Vagina (tissue), 2 donors: ENCODE measurements at regions not wholly inside any gene's neighbourhood (a gene's known extent, or its start where the extent isn't known, plus 50 kb on each side); places are given as distances from the start of the nearest gene placed in this dataset.
A peak's percentile ranks its signal among the peaks of the same experiment; 100 is the strongest.

Source experiments
- DNase-seq, 2 donors: peaks; one replicate each; pipeline ENCODE4 v3.0.0-alpha.2; 2017; ENCODE audit errors: extremely low spot score in 2 of 2
- H3K27ac ChIP-seq: fragments of 200-600 bp; sonication (generic); one replicate; pipeline ENCODE4 v1.5.1; 2019
- H3K27me3 ChIP-seq: fragments of 200-600 bp; sonication (generic); one replicate; pipeline ENCODE4 v1.5.1; 2019
- H3K36me3 ChIP-seq, 2 donors: fragments of 200-600 bp; sonication (generic); one replicate each; pipeline ENCODE4 v1.5.1; 2017 to 2019
- H3K4me1 ChIP-seq: fragments of 200-600 bp; sonication (generic); one replicate; pipeline ENCODE4 v1.5.1; 2019
- H3K4me3 ChIP-seq, 2 donors: fragments of 200-600 bp; sonication (generic); 1 replicate in 1 of 2; 2 replicates in 1 of 2; pipeline ENCODE4 v1.5.1; 2016 to 2019
- H3K9me3 ChIP-seq: fragments of 200-600 bp; sonication (generic); one replicate; pipeline ENCODE4 v1.5.1; 2019
- CTCF ChIP-seq, 3 experiments: fragments of 450-650 bp in 2 of 3; fragments of 200-600 bp in 1 of 3; sonication (generic) in 1 of 3; IDR thresholded peaks; one replicate each; pipeline ENCODE4 v1.5.1; 2017 to 2019; ENCODE audit warnings: antibody characterized with exemption in 3 of 3, mild to moderate bottlenecking in 2 of 3, moderate library complexity in 2 of 3
- POLR2A ChIP-seq, 2 donors: fragments of 450-650 bp; IDR thresholded peaks; one replicate each; pipeline ENCODE4 v1.6.1; 2017; ENCODE audit warnings: antibody characterized with exemption in 2 of 2, mild to moderate bottlenecking in 2 of 2, moderate library complexity in 2 of 2
- POLR2AphosphoS5 ChIP-seq, 2 donors: sonication (generic); formaldehyde crosslinking; IDR thresholded peaks; one replicate each; pipeline ENCODE4 v1.9.0; 2017; ENCODE audit warnings: antibody characterized with exemption in 2 of 2, mild to moderate bottlenecking in 2 of 2, low read depth in 1 of 2; ENCODE audit not compliant: insufficient read depth in 1 of 2
- intact Hi-C: fragments of 100-400 bp; cut with DNase I; formaldehyde crosslinking; loops from one replicate; pipeline ENCODE4 v1.15.1; 2023

- Histone ChIP-seq H3K4me1 (peaks cover 33% of the 10 kb centered on the region), H3K4me3 (no peak overlapping the region), H3K27ac (no peak overlapping the region), H3K27me3 (no peaks in the 10 kb centered on the region), H3K36me3 (no peaks in the 10 kb centered on the region), H3K9me3 (no peaks in the 10 kb centered on the region)
- DNase-seq, result no peak
- TF ChIP-seq CTCF (IDR thresholded peaks at IDR 0.05) (no peak), POLR2A (IDR thresholded peaks at IDR 0.05) (no peak), POLR2AphosphoS5 (IDR thresholded peaks at IDR 0.05; ENCODE audit: insufficient read depth in 1 of 2, low read depth in 1 of 2) (no peak)
- intact Hi-C loops, result no loop called here
Observed at GRCh38 chr9:96023486-96023885, 148.0 kb downstream of the ERCC6L2 start.

GRCh38 chr9:96022445-96023051 is 147.1 kb downstream of the ERCC6L2 start:
- no peak for TF ChIP-seq CTCF (IDR thresholded peaks at IDR 0.05)
- no peak for TF ChIP-seq POLR2A (IDR thresholded peaks at IDR 0.05)
- TF ChIP-seq POLR2AphosphoS5 (IDR thresholded peaks at IDR 0.05; ENCODE audit: insufficient read depth in 1 of 2, low read depth in 1 of 2), result no peak
- Histone ChIP-seq H3K27ac (peak overlapping the region; percentile 76), H3K4me3 (peak overlapping the region in 1 of 2 donors; percentile 56), H3K4me1 (peaks cover 30% of the 10 kb centered on the region), H3K36me3 (no peaks in the 10 kb centered on the region), H3K9me3 (no peaks in the 10 kb centered on the region), H3K27me3 (no peaks in the 10 kb centered on the region)
- intact Hi-C loops, result no loop called here
- DNase-seq, result no peak

DNA sequence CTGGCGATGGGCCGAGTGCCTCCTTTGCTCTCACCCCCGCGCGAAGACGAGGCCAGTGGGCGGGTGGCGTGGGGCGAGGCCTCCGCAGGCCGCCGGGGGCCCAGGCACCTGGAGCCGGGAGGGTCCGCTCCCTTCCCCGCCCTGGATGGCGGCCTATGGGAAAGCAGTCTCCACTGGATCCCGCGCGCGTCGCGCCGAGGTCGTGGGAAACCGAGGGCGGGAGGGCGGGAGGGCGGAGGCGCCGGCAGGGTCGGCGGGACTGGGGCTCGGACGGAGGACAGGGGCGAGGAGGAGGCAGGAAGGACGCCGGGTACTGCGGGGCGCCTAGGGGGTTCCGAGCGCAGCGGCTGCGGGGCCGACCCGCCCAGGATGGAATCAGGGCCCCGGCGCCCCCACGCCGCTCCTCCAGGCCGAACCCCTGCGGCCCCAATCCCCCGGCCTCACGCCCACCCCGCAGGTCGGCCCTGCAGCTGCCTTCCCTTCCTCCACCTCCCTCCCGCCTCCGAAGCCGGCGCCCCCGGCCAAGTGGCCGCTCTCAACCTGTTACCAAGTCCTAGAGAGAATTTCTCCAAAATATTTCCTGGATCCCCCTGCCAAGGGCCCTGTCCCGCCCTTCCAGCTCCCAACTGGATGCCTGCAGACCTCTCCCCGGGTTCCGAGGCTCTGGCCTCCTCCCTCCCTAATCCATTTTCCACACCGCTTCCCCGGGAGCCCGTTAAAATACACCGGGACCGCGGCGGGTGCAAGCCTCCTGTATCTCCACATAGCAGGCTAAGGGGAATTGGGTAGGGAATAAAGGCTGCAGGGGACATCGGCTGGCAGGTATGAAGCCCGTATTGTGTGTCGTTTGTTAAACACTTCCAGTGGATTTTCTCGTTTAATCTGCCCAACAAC is 146.3 kb downstream of the ERCC6L2 start:
- TF ChIP-seq POLR2A (IDR thresholded peaks at IDR 0.05), result no peak
- TF ChIP-seq POLR2AphosphoS5 (IDR thresholded peaks at IDR 0.05; ENCODE audit: insufficient read depth in 1 of 2, low read depth in 1 of 2), result no peak
- no peak for TF ChIP-seq CTCF (IDR thresholded peaks at IDR 0.05)
- intact Hi-C loops, result no loop called here
- H3K4me3 ChIP-seq, result peak overlapping the region; percentile 56 to 80

GRCh38 chr9:96020792-96021550 is 145.5 kb downstream of the ERCC6L2 start:
- Histone ChIP-seq H3K27me3 (no peaks in the 10 kb centered on the region), H3K4me1 (peaks cover 22% of the 10 kb centered on the region), H3K4me3 (peak overlapping the region; percentile 56 to 80), H3K27ac (peak overlapping the region; percentile 76), H3K36me3 (no peaks in the 10 kb centered on the region), H3K9me3 (no peaks in the 10 kb centered on the region)
- intact Hi-C loops, result no loop called here
- TF ChIP-seq POLR2A (IDR thresholded peaks at IDR 0.05) (no peak), POLR2AphosphoS5 (IDR thresholded peaks at IDR 0.05; ENCODE audit: insufficient read depth in 1 of 2, low read depth in 1 of 2) (peak in 1 of 2 donors; percentile 37), CTCF (IDR thresholded peaks at IDR 0.05) (no peak)
- no peak for DNase-seq

More for the DNA sequence above, 146.3 kb downstream of the ERCC6L2 start:
- Histone ChIP-seq H3K27ac (peak overlapping the region; percentile 76), H3K4me1 (peaks cover 22% of the 10 kb centered on the region), H3K27me3 (no peaks in the 10 kb centered on the region), H3K36me3 (no peaks in the 10 kb centered on the region), H3K9me3 (no peaks in the 10 kb centered on the region)
- DNase-seq, result no peak
